ENCODE measurements at regions not wholly inside any gene's neighbourhood (a gene's known extent, or its start where the extent isn't known, plus 50 kb on each side); places are given as distances from the start of the nearest gene placed in this dataset.

DNA sequence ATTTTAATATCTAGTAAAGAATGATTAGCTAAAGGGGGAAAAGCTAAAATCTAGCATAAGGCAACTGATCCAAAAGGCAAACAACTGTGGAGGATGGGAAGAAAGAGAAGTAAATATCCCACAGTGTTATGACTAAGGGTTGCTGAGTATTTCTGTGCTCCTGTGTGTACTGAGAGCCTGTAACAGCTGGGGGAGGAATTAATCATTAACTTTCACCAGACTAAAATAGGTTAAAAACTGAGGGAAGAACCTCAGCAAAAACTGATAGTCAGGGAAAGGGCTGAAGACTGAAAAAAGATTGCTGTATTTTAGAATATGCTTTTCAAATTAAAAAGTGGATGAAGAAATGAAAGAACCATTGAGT, 365.9 kb downstream of the CXXC4 start:
- H3K9ac ChIP-seq (ENCODE audit: low read length), result no peak overlapping the region
- no peaks in the 10 kb centered on the region for H3K36me3 ChIP-seq (ENCODE audit: control insufficient read depth, insufficient read depth, low read length, severe bottlenecking)
- no peaks in the 10 kb centered on the region for H3K27me3 ChIP-seq (replicated peaks; ENCODE audit: control insufficient read depth, insufficient read depth, low read length)
- H3K9me3 ChIP-seq (ENCODE audit: control insufficient read depth, low read length), result no peaks in the 10 kb centered on the region
- no peak for DNase-seq (ENCODE audit: low read depth)
- no peak overlapping the region for H3K4me3 ChIP-seq (ENCODE audit: low read length)
- no peaks in the 10 kb centered on the region for H3K4me1 ChIP-seq (ENCODE audit: control insufficient read depth, insufficient read depth, low read length)

DNA sequence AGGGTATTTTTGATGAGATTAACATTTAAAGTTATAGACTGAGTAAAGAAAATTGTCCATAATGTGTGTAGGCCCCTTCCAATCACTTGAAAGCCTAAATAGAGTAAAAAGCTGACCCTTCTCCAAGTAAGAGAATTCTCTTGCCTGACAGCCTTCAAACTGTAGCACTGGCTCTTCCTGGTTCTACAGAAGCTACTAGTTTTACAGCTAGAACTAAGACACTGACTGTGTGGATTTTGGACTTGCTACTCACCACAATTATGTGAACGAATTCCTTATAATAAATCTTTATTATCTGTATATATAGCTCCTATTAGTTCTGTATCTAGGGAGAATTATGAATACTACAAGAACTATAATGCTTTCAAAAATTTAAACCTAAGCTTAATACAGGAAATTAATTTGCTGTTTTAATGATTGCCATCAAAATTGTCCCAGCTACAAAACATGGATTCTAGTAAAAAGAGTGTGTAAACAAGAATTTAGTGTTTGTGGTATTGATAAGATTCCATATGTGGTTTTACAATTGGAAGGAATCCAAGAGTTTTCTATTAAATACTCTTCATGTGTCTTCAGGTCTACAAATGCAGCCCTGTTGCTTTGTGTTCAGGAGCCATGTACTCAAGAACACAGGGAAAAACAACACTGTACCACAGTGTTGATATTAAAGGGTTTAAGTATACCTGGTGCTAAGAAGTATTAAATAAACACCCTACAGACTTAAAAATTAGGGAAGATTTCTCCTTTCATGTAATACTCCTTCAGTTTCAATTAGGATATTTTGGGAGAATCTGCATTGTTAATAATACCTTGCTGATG, 366.5 kb downstream of the CXXC4 start:
- Histone ChIP-seq H3K9ac (ENCODE audit: low read length) (no peak overlapping the region), H3K36me3 (ENCODE audit: control insufficient read depth, insufficient read depth, low read length, severe bottlenecking) (no peaks in the 10 kb centered on the region), H3K27me3 (replicated peaks; ENCODE audit: control insufficient read depth, insufficient read depth, low read length) (no peaks in the 10 kb centered on the region), H3K9me3 (ENCODE audit: control insufficient read depth, low read length) (no peaks in the 10 kb centered on the region), H3K4me3 (ENCODE audit: low read length) (no peak overlapping the region), H3K4me1 (ENCODE audit: control insufficient read depth, insufficient read depth, low read length) (no peaks in the 10 kb centered on the region)
- DNase-seq (ENCODE audit: low read depth), result no peak

DNA sequence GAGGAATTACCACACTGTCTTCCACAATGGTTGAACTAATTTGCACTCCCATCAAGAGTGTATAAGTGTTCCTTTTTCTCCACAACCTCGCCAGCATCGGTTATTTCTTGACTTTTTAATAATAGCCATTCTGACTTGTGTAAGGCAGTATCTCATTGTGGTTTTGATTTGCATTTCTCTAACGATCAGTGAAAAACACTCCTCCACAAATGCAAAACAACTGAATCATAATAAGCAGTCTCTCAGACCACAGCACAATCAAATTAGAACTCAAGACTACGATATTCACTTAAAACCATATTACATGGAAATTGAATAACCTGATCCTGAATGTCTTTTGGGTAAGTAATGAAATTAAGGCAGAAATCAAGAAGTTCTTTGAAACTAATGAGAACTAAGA, 371.7 kb downstream of the CXXC4 start:
- Histone ChIP-seq H3K27me3 (replicated peaks; ENCODE audit: control insufficient read depth, insufficient read depth, low read length) (no peaks in the 10 kb centered on the region), H3K9me3 (ENCODE audit: control insufficient read depth, low read length) (no peaks in the 10 kb centered on the region), H3K4me3 (ENCODE audit: low read length) (no peak overlapping the region), H3K36me3 (ENCODE audit: control insufficient read depth, insufficient read depth, low read length, severe bottlenecking) (no peaks in the 10 kb centered on the region), H3K9ac (ENCODE audit: low read length) (no peak overlapping the region), H3K4me1 (ENCODE audit: control insufficient read depth, insufficient read depth, low read length) (no peaks in the 10 kb centered on the region)
- DNase-seq (ENCODE audit: low read depth), result no peak

DNA sequence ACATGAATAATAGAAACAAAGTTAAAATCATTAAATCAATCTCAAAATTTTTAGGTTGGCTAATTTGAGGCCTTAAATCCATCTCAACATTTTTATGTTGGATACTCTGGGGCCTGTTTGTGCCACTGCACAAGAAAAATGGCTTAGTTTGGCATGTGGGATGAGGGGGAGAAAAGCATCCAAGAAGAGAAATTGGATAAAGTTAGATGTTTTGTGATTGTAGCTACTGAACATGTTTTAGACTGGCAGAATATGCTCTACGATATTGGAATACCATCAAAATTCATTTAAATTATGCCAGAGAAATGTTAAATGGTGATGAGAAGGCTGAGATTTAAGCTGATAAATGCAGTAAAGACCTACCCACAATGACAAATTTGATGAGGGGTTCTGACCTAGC, 376.9 kb downstream of the CXXC4 start:
- H3K36me3 ChIP-seq (ENCODE audit: control insufficient read depth, insufficient read depth, low read length, severe bottlenecking), result no peaks in the 10 kb centered on the region
- no peaks in the 10 kb centered on the region for H3K4me1 ChIP-seq (ENCODE audit: control insufficient read depth, insufficient read depth, low read length)
- no peaks in the 10 kb centered on the region for H3K27me3 ChIP-seq (replicated peaks; ENCODE audit: control insufficient read depth, insufficient read depth, low read length)
- H3K9me3 ChIP-seq (ENCODE audit: control insufficient read depth, low read length), result no peaks in the 10 kb centered on the region
- no peak overlapping the region for H3K4me3 ChIP-seq (ENCODE audit: low read length)
- no peak for DNase-seq (ENCODE audit: low read depth)
- H3K9ac ChIP-seq (ENCODE audit: low read length), result no peak overlapping the region

DNA sequence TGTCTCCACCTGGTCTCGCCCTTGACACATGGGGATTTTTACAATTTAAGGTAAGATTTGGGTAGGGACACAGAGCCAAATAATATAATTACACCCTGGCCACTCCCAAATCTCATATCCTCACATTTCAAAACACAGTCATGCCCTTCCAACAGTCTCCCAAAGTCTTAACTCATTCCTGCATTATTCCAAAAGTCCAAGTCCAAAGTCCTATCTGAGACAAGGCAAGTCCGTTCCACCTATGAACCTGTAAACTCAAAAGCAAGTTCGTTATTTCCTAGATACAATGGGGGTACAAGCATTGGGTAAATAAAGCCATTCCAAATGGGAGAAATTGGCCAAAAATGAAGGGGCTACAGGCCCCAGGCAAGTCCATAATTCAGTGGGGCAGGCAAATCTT, 380.8 kb downstream of the CXXC4 start:
- no peak for DNase-seq (ENCODE audit: low read depth)
- Histone ChIP-seq H3K4me3 (ENCODE audit: low read length) (no peak overlapping the region), H3K27me3 (replicated peaks; ENCODE audit: control insufficient read depth, insufficient read depth, low read length) (no peaks in the 10 kb centered on the region), H3K4me1 (ENCODE audit: control insufficient read depth, insufficient read depth, low read length) (no peaks in the 10 kb centered on the region), H3K9ac (ENCODE audit: low read length) (no peak overlapping the region), H3K9me3 (ENCODE audit: control insufficient read depth, low read length) (no peaks in the 10 kb centered on the region), H3K36me3 (ENCODE audit: control insufficient read depth, insufficient read depth, low read length, severe bottlenecking) (no peaks in the 10 kb centered on the region)

DNA sequence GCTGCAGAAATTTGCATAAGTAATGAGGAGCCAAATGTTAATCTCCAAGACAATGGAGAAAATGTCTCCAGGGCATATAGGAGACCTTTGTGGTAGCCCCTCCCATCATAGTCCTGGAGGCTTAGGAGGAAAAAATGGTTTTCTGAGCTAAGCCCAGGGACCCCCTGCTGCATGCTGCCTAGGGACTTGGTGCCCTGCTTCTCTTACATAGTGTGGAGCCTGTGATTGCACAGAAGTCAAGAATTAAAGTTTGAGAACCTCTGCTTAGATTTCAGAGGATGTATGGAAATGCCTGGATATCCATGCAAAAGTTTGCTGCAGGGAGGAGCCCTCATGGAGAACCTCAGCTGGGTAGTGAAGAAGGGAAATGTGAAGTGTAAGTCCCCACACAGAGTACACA, 379.4 kb upstream of the TACR3 start:
- Histone ChIP-seq H3K4me3 (ENCODE audit: low read length) (no peak overlapping the region), H3K27me3 (replicated peaks; ENCODE audit: control insufficient read depth, insufficient read depth, low read length) (no peaks in the 10 kb centered on the region)

DNA sequence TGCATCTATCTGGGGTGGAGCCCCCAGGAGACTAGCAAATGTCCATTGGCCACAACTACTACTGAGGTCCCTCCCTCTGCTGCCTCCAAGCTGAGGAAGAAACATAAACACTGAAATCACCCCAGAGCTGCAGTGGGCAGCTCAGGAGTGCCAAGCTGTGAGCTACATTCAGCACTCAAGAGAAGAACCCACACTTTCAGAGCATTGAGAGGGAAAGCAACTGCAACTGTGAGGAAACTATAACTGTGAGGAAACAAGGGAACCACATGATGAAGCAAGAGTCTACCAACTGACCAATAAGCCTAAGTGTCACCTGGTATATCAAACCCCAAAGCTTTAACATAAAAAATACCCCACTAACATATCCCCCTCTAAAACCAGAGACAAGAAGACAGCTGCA, 373.5 kb upstream of the TACR3 start:
- Histone ChIP-seq H3K27me3 (replicated peaks; ENCODE audit: control insufficient read depth, insufficient read depth, low read length) (no peaks in the 10 kb centered on the region), H3K36me3 (ENCODE audit: control insufficient read depth, insufficient read depth, low read length, severe bottlenecking) (no peaks in the 10 kb centered on the region), H3K4me1 (ENCODE audit: control insufficient read depth, insufficient read depth, low read length) (no peaks in the 10 kb centered on the region), H3K4me3 (ENCODE audit: low read length) (no peak overlapping the region), H3K9ac (ENCODE audit: low read length) (no peak overlapping the region), H3K9me3 (ENCODE audit: control insufficient read depth, low read length) (peaks cover 20% of the 10 kb centered on the region)
- no peak for DNase-seq (ENCODE audit: low read depth)

More for the DNA sequence above, 379.4 kb upstream of the TACR3 start:
- peaks cover 30% of the 10 kb centered on the region for H3K9me3 ChIP-seq (ENCODE audit: control insufficient read depth, low read length)
- no peaks in the 10 kb centered on the region for H3K36me3 ChIP-seq (ENCODE audit: control insufficient read depth, insufficient read depth, low read length, severe bottlenecking)
- no peak for DNase-seq (ENCODE audit: low read depth)
- no peaks in the 10 kb centered on the region for H3K4me1 ChIP-seq (ENCODE audit: control insufficient read depth, insufficient read depth, low read length)
- H3K9ac ChIP-seq (ENCODE audit: low read length), result no peak overlapping the region

DNA sequence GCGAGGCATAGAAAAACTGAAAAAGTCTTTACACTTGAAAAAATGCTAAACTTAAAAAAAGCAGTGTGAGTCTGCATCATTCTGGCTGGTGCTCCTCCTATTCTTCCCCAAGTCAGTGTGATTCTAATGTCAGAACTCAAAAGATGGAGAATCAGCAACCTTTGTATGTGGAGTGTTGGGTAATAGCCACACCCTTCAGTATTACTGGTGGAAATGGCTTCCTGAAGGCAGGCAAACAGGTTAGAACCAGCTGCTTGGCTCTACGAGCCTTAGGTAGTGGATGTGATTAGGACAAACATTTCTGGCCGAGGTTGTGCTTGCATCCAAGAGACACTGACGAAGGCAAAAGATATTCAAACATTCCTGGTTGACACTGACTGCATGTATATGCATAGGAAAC, 353.4 kb upstream of the TACR3 start:
- H3K36me3 ChIP-seq (ENCODE audit: control insufficient read depth, insufficient read depth, low read length, severe bottlenecking), result no peaks in the 10 kb centered on the region
- DNase-seq (ENCODE audit: low read depth), result no peak
- no peak overlapping the region for H3K4me3 ChIP-seq (ENCODE audit: low read length)
- no peaks in the 10 kb centered on the region for H3K27me3 ChIP-seq (replicated peaks; ENCODE audit: control insufficient read depth, insufficient read depth, low read length)
- H3K9ac ChIP-seq (ENCODE audit: low read length), result no peak overlapping the region
- H3K4me1 ChIP-seq (ENCODE audit: control insufficient read depth, insufficient read depth, low read length), result no peaks in the 10 kb centered on the region
- H3K9me3 ChIP-seq (ENCODE audit: control insufficient read depth, low read length), result no peaks in the 10 kb centered on the region

DNA sequence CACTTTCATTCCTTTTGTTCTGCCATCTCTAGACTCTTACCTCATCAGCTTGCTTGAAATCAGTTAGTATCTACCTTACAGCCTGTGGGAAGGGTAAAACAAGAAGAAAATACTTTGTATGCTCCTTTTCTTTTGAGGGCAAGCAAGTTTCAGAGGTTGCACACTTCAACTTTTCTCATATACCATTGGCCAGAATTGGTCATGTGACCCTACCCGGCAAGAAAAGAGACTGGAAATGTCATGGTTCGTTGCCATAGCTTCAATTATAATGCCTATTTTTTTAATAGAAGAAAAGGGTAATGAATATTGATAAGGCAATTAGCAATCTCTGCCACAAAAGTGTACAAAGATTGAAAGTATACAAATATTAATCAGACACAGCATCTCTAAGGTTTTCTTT, 346.7 kb upstream of the TACR3 start:
- DNase-seq (ENCODE audit: low read depth), result no peak
- Histone ChIP-seq H3K4me3 (ENCODE audit: low read length) (no peak overlapping the region), H3K4me1 (ENCODE audit: control insufficient read depth, insufficient read depth, low read length) (no peaks in the 10 kb centered on the region), H3K27me3 (replicated peaks; ENCODE audit: control insufficient read depth, insufficient read depth, low read length) (no peaks in the 10 kb centered on the region), H3K9ac (ENCODE audit: low read length) (no peak overlapping the region), H3K9me3 (ENCODE audit: control insufficient read depth, low read length) (no peaks in the 10 kb centered on the region), H3K36me3 (ENCODE audit: control insufficient read depth, insufficient read depth, low read length, severe bottlenecking) (no peaks in the 10 kb centered on the region)

DNA sequence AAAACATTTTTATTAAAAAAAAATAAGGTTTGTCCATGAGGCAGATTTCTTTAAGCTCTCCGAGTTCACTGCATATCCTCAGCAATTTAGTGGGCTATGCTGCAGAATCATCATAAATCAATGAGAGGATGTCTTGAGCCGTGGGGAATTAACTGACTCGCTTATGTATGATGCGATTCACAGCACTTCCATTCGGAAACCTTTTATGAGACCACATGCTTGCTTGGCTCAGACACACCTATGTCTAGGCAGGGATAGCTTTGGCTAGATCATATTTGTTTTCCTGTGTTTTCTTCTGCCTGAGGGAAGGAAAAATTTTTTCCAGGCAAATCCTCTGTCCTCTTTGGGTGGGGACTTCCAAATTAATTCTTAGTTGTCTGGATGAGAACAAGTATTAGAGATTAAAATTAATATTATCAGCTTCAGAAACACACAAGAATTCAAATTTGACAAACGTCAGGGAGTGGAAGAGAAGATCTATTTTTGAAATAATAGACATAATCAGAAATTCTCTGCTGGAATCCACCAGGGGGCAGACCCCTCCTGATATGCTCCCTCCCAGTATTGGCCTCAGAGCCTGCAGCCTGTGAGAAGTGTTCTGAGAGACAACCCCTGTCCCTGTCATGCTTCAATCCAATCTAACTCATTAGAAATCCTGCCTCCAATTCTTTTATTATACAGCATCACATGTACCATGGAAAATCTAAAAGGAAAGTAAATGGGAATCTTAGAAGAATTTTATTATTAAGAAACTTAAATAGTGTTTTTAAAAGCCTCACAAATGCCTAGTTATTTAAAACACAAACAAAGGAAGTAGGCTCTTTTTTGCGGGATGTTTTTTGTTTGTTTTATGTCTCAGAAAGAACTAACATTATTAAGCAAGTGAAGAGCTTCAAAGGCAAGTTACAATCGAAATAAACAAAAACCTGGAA, 345.1 kb upstream of the TACR3 start:
- no peaks in the 10 kb centered on the region for H3K36me3 ChIP-seq (ENCODE audit: control insufficient read depth, insufficient read depth, low read length, severe bottlenecking)
- H3K27me3 ChIP-seq (replicated peaks; ENCODE audit: control insufficient read depth, insufficient read depth, low read length), result no peaks in the 10 kb centered on the region
- H3K4me3 ChIP-seq (ENCODE audit: low read length), result no peak overlapping the region
- H3K9ac ChIP-seq (ENCODE audit: low read length), result no peak overlapping the region
- H3K9me3 ChIP-seq (ENCODE audit: control insufficient read depth, low read length), result no peaks in the 10 kb centered on the region
- H3K4me1 ChIP-seq (ENCODE audit: control insufficient read depth, insufficient read depth, low read length), result no peaks in the 10 kb centered on the region
- peak; percentile 29 for DNase-seq (ENCODE audit: low read depth)

DNA sequence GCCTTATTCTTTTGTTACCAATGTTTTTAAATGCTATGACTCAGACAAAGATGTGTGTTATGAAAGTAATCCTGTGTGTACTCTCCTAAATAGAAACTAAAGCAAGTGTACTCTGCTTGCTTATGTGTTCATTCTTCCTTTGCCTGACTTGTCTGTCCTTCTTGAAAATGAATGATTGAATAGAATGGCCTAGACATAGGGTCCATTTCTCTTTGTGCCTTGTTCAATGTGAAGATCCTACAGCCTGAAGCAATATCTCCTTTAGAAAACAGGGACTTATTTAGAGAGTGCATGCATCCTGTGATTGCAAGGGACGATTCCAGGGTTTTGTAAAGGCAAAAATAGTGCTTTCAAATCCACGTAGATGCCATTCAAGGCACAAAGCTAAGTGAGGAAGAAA, 343.6 kb upstream of the TACR3 start:
- Histone ChIP-seq H3K4me3 (ENCODE audit: low read length) (no peak overlapping the region), H3K4me1 (ENCODE audit: control insufficient read depth, insufficient read depth, low read length) (no peaks in the 10 kb centered on the region), H3K9me3 (ENCODE audit: control insufficient read depth, low read length) (no peaks in the 10 kb centered on the region), H3K27me3 (replicated peaks; ENCODE audit: control insufficient read depth, insufficient read depth, low read length) (no peaks in the 10 kb centered on the region), H3K36me3 (ENCODE audit: control insufficient read depth, insufficient read depth, low read length, severe bottlenecking) (no peaks in the 10 kb centered on the region), H3K9ac (ENCODE audit: low read length) (no peak overlapping the region)
- no peak for DNase-seq (ENCODE audit: low read depth)
